H9 (cell line): ENCODE measurements at regions not wholly inside any gene's neighbourhood (a gene's known extent, or its start where the extent isn't known, plus 50 kb on each side); places are given as distances from the start of the nearest gene placed in this dataset.

Experiments
- DNase-seq: peaks from one replicate; pipeline ENCODE4 v3.0.0-alpha.2; 2017
- H2AFZ ChIP-seq: one replicate; pipeline ENCODE4 v1.6.1; 2013; ENCODE audit warnings: mild to moderate bottlenecking, low read length, control low read depth, moderate library complexity
- H2AK5ac ChIP-seq: 2 replicates; pipeline ENCODE4 v1.6.1; 2013; ENCODE audit warnings: low read length, control low read depth, mixed read lengths; ENCODE audit not compliant: insufficient read length
- H2BK120ac ChIP-seq: one replicate; pipeline ENCODE4 v1.6.1; 2013; ENCODE audit warnings: low read depth, mild to moderate bottlenecking, low read length, control low read depth, inconsistent platforms; ENCODE audit not compliant: poor library complexity, severe bottlenecking
- H2BK12ac ChIP-seq: 2 replicates; pipeline ENCODE4 v1.6.1; 2013; ENCODE audit warnings: low read length, control low read depth, mixed read lengths, low read depth; ENCODE audit not compliant: insufficient read length
- H2BK15ac ChIP-seq: 2 replicates; pipeline ENCODE4 v1.6.1; 2013; ENCODE audit warnings: low read depth, low read length, control low read depth
- H2BK20ac ChIP-seq: one replicate; pipeline ENCODE4 v1.6.1; 2013; ENCODE audit warnings: low read depth, mild to moderate bottlenecking, low read length, control low read depth, inconsistent platforms; ENCODE audit not compliant: poor library complexity, severe bottlenecking
- H2BK5ac ChIP-seq: 2 replicates; pipeline ENCODE4 v1.6.1; 2013; ENCODE audit warnings: low read length, control low read depth, mixed read lengths; ENCODE audit not compliant: insufficient read length
- H3K14ac ChIP-seq: 2 replicates; pipeline ENCODE4 v1.6.1; 2013; ENCODE audit warnings: low read length, control low read depth; ENCODE audit not compliant: insufficient read depth
- H3K18ac ChIP-seq: 2 replicates; pipeline ENCODE4 v1.6.1; 2013; ENCODE audit warnings: low read depth, mild to moderate bottlenecking, mixed read lengths, low read length, control low read depth; ENCODE audit not compliant: insufficient read length
- H3K23ac ChIP-seq: 2 replicates; pipeline ENCODE4 v1.6.1; 2013; ENCODE audit warnings: low read length, control low read depth, mixed read lengths, low read depth; ENCODE audit not compliant: insufficient read length
- H3K23me2 ChIP-seq: 2 replicates; pipeline ENCODE4 v1.6.1; 2013; ENCODE audit warnings: low read depth, mild to moderate bottlenecking, mixed read lengths, low read length, control low read depth; ENCODE audit not compliant: insufficient read length, poor library complexity, severe bottlenecking
- H3K27ac ChIP-seq: 2 replicates; pipeline ENCODE4 v1.5.1; 2013; ENCODE audit warnings: low read length, control low read depth, mixed read lengths, low read depth; ENCODE audit not compliant: insufficient read length
- H3K27me3 ChIP-seq: 2 replicates; pipeline ENCODE4 v1.6.1; 2013; ENCODE audit warnings: low read length, control low read depth, inconsistent platforms; ENCODE audit not compliant: insufficient read depth
- H3K4ac ChIP-seq: 2 replicates; pipeline ENCODE4 v1.6.1; 2013; ENCODE audit warnings: low read depth, mild to moderate bottlenecking, control low read depth, inconsistent platforms, low read length, moderate library complexity
- H3K4me1 ChIP-seq: 2 replicates; pipeline ENCODE4 v1.6.1; 2013; ENCODE audit warnings: low read length, control low read depth, inconsistent platforms; ENCODE audit not compliant: insufficient read depth
- H3K4me2 ChIP-seq: 2 replicates; pipeline ENCODE4 v1.6.1; 2013; ENCODE audit warnings: low read length, control low read depth, mixed read lengths; ENCODE audit not compliant: insufficient read length, insufficient read depth
- H3K56ac ChIP-seq: 2 replicates; pipeline ENCODE4 v1.6.1; 2013; ENCODE audit warnings: low read depth, mild to moderate bottlenecking, mixed read lengths, low read length, control low read depth; ENCODE audit not compliant: insufficient read length
- H3K79me1 ChIP-seq: 2 replicates; pipeline ENCODE4 v1.6.1; 2013; ENCODE audit warnings: low read depth, mild to moderate bottlenecking, moderate library complexity, low read length, control low read depth, inconsistent platforms; ENCODE audit not compliant: insufficient read depth, poor library complexity, severe bottlenecking
- H3K79me2 ChIP-seq: 2 replicates; pipeline ENCODE4 v1.6.1; 2013; ENCODE audit warnings: low read length, control low read depth, inconsistent platforms; ENCODE audit not compliant: insufficient read depth
- H3K9ac ChIP-seq: 2 replicates; pipeline ENCODE4 v1.6.1; 2013; ENCODE audit warnings: low read length, control low read depth, mixed read lengths; ENCODE audit not compliant: insufficient read length; ENCODE audit errors: extremely low read depth
- H3K9me3 ChIP-seq: one replicate; pipeline ENCODE4 v1.6.1; 2013; ENCODE audit warnings: low read depth, low read length, inconsistent platforms; ENCODE audit not compliant: control insufficient read depth
- H3T11ph ChIP-seq: one replicate; pipeline ENCODE4 v1.6.1; 2013; ENCODE audit warnings: mild to moderate bottlenecking, low read length, control low read depth, inconsistent platforms
- H4K20me1 ChIP-seq: one replicate; pipeline ENCODE4 v1.6.1; 2013; ENCODE audit not compliant: control insufficient read depth, insufficient read length, insufficient read depth
- H4K5ac ChIP-seq: 2 replicates; pipeline ENCODE4 v1.6.1; 2013; ENCODE audit warnings: low read depth, mild to moderate bottlenecking, mixed read lengths, low read length, control low read depth; ENCODE audit not compliant: insufficient read length
- H4K8ac ChIP-seq: replicated peaks from 2 replicates; pipeline ENCODE4 v1.6.1; 2013; ENCODE audit warnings: low read length, control low read depth, mixed read lengths, low read depth; ENCODE audit not compliant: insufficient read length
- H4K91ac ChIP-seq: 2 replicates; pipeline ENCODE4 v1.6.1; 2013; ENCODE audit warnings: low read depth, mild to moderate bottlenecking, moderate library complexity, mixed read lengths, low read length, control low read depth; ENCODE audit not compliant: insufficient read length
- H3K27ac Mint-ChIP-seq, 3 experiments: 2 replicates in 2 of 3; 3 replicates in 1 of 3; pipeline ENCODE4 v1.8.0; 2020 to 2021; ENCODE audit warnings: mixed read lengths in 3 of 3, mild to moderate bottlenecking in 1 of 3, moderate library complexity in 1 of 3
- H3K27me3 Mint-ChIP-seq: 2 replicates; pipeline ENCODE4 v1.8.0; 2021; ENCODE audit warnings: low read depth, mild to moderate bottlenecking, moderate library complexity, mixed read lengths
- H3K36me3 Mint-ChIP-seq, 3 experiments: 2 replicates in 2 of 3; 3 replicates in 1 of 3; pipeline ENCODE4 v1.8.0; 2020 to 2021; ENCODE audit warnings: low read depth in 3 of 3, mixed read lengths in 3 of 3; ENCODE audit not compliant: insufficient read depth in 1 of 3
- H3K4me1 Mint-ChIP-seq, 2 experiments: 2 replicates each; pipeline ENCODE4 v1.8.0; 2020; ENCODE audit warnings: mixed read lengths in 2 of 2
- H3K4me3 Mint-ChIP-seq, 2 experiments: 2 replicates in 1 of 2; 3 replicates in 1 of 2; pipeline ENCODE4 v1.8.0; 2020 to 2021; ENCODE audit warnings: mild to moderate bottlenecking in 2 of 2, mixed read lengths in 2 of 2, moderate library complexity in 1 of 2
- H3K9me3 Mint-ChIP-seq, 2 experiments: 2 replicates in 1 of 2; 3 replicates in 1 of 2; pipeline ENCODE4 v1.8.0; 2020; ENCODE audit warnings: mild to moderate bottlenecking in 2 of 2, mixed read lengths in 2 of 2, moderate library complexity in 1 of 2
- WGBS: extraction: QIAGEN DNeasy Blood & Tissue Kit; methylation state at CpG from one replicate; pipeline ENCODE4 v1.1.7; 2013; ENCODE audit warnings: missing lambda C conversion rate, low lambda C conversion rate, mixed read lengths; ENCODE audit not compliant: insufficient read length; ENCODE audit errors: extremely low coverage; 5-methylcytosine and 5-hydroxymethylcytosine counted together
- TF ChIP-seq, protein P1 (sequence below): fragments of 200-600 bp; sonication (generic); conservative IDR thresholded peaks from 3 replicates; pipeline ENCODE4 v1.8.0; 2021; ENCODE audit warnings: antibody characterized with exemption, mild to moderate bottlenecking

DNA sequence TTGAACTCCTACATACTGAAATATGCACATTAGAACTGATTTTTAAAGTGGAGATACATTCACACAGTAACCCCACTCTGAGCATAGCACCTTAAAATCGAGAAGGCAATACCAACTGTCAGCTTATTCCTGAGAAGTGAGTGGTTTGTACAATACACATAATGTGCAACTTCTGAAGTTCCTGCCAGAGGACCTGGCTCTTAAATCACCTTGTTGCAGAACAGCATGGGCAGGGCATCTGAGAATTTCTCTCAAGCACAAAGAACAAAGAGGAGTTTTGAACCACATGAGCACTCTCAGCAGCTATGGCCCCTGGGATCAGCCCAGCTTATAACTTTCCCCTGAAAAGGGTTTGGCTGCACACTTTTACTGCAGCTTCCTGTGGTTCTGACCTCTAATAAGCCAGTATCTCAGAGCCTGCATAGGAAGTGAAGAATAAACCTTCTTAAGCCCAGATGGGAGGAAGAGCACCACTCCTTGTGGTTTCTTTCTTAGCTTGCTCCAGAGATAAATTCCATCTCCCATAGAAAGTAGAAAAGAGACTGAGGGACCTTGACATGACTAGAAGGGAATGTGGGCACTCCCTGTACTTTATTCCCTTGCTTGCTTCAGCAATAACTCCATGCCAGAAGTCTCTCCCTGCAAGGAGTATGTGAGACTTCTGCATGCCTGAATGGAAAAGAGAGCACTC lies 862.3 kb downstream of the SUCLG1 start:
- DNase-seq, result no peak
- no peak overlapping the region for H3K9ac ChIP-seq
- H3K23me2 ChIP-seq, result no peaks in the 10 kb centered on the region
- peaks cover 6 to 8% (median 8%) of the 10 kb centered on the region in 3 experiments; a peak in 6 of 7 replicates for H3K36me3 Mint-ChIP-seq
- H3K4me3 Mint-ChIP-seq, result no peak overlapping the region
- H3K4ac ChIP-seq, result no peak overlapping the region
- H2BK15ac ChIP-seq, result no peak overlapping the region
- no peaks in the 10 kb centered on the region for H3K27me3 ChIP-seq
- H3K27ac Mint-ChIP-seq, result 0 out of 7 replicates have a peak overlapping the region, but pooled peaks of 1 of the 3 experiments have one; percentile 34
- H3K14ac ChIP-seq, result no peak overlapping the region
- no peak overlapping the region for H2BK12ac ChIP-seq
- no peak overlapping the region for H2BK120ac ChIP-seq
- H2BK5ac ChIP-seq, result no peak overlapping the region
- no peaks in the 10 kb centered on the region for H3K27me3 Mint-ChIP-seq
- no peaks in the 10 kb centered on the region for H3K79me1 ChIP-seq
- WGBS, result no CpG with 5 or more reads among the region's 1 CpG
- H4K20me1 ChIP-seq, result no peaks in the 10 kb centered on the region
- no peak overlapping the region for H2BK20ac ChIP-seq
- no peaks in the 10 kb centered on the region for H3K79me2 ChIP-seq
- no peak overlapping the region for H3K27ac ChIP-seq
- no peak overlapping the region for H2AK5ac ChIP-seq
- H4K91ac ChIP-seq, result no peak overlapping the region
- H2AFZ ChIP-seq, result no peak overlapping the region
- no peaks in the 10 kb centered on the region for H3K9me3 ChIP-seq
- H3K9me3 Mint-ChIP-seq, result peaks cover 6 to 7% of the 10 kb centered on the region in 2 experiments; a peak in 4 of 5 replicates
- no peak overlapping the region for H3K23ac ChIP-seq
- H3K4me2 ChIP-seq, result no peak overlapping the region
- no peaks in the 10 kb centered on the region for H3K4me1 Mint-ChIP-seq
- H3K4me1 ChIP-seq, result no peaks in the 10 kb centered on the region
- no peak overlapping the region for H4K5ac ChIP-seq
- no peak overlapping the region for H4K8ac ChIP-seq
- TF ChIP-seq, protein P1, sequence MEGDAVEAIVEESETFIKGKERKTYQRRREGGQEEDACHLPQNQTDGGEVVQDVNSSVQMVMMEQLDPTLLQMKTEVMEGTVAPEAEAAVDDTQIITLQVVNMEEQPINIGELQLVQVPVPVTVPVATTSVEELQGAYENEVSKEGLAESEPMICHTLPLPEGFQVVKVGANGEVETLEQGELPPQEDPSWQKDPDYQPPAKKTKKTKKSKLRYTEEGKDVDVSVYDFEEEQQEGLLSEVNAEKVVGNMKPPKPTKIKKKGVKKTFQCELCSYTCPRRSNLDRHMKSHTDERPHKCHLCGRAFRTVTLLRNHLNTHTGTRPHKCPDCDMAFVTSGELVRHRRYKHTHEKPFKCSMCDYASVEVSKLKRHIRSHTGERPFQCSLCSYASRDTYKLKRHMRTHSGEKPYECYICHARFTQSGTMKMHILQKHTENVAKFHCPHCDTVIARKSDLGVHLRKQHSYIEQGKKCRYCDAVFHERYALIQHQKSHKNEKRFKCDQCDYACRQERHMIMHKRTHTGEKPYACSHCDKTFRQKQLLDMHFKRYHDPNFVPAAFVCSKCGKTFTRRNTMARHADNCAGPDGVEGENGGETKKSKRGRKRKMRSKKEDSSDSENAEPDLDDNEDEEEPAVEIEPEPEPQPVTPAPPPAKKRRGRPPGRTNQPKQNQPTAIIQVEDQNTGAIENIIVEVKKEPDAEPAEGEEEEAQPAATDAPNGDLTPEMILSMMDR, result no peak
- no peak overlapping the region for H3K56ac ChIP-seq
- no peak overlapping the region for H3T11ph ChIP-seq
- no peak overlapping the region for H3K18ac ChIP-seq
